H1 (cell line): ENCODE measurements at regions not wholly inside any gene's neighbourhood (a gene's known extent, or its start where the extent isn't known, plus 50 kb on each side); places are given as distances from the start of the nearest gene placed in this dataset.

Experiments used
- ASH2L ChIP-seq: fragments of 200-600, 300-600 bp; sonication (generic); IDR thresholded peaks from one replicate; pipeline ENCODE4 v1.7.1; 2017; ENCODE audit warnings: low read length
- CTCF ChIP-seq, 3 experiments: IDR thresholded peaks; 1 replicate in 2 of 3; 2 replicates in 1 of 3; pipeline versions ENCODE4 v1.5.1 to v1.6.1; 2011; ENCODE audit warnings: low read length in 3 of 3, mild to moderate bottlenecking in 3 of 3, inconsistent platforms in 2 of 3, low read depth in 1 of 3, moderate library complexity in 1 of 3; ENCODE audit not compliant: insufficient read depth in 1 of 3; ENCODE audit errors: control extremely low read depth in 1 of 3

- TF ChIP-seq ASH2L (no peak), CTCF (IDR thresholded peaks at IDR 0.05; ENCODE audit: control extremely low read depth in 1 of 3, insufficient read depth in 1 of 3, low read depth in 1 of 3, low read length in 3 of 3) (no peak)
Measured at GRCh38 chr7:10634239-10634638, 339.4 kb upstream of the PHF14 start.
